ENCODE measurements at regions not wholly inside any gene's neighbourhood (a gene's known extent, or its start where the extent isn't known, plus 50 kb on each side); places are given as distances from the start of the nearest gene placed in this dataset.

DNA sequence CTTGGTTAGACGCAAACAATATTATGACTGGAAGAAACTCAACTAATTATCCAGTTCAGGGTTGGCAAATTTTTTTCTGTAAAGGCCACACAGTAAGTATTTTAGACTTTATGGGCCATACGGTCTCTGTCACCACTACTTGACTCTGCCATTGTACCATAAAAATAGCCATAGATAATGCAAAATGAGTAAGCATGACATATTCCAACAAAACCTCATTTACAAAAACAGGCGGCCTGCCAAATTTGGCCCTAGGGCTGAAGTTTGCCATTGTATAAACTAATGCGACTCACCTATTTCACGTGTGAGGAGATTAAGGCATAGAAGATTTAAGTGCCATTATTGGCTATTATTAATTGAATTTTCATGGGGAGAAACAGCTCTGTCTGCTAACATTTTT is 116.8 kb upstream of the CNTN6 start:
- Histone ChIP-seq H3K27ac (no peak overlapping the region), H3K27me3 (ENCODE audit: insufficient read depth in 3 of 3, low read length in 2 of 3) (no peaks in the 10 kb centered on the region), H3K9me3 (no peaks in the 10 kb centered on the region), H3K4me1 (no peaks in the 10 kb centered on the region), H3K36me3 (ENCODE audit: insufficient read depth in 1 of 2, low read depth in 1 of 2) (no peaks in the 10 kb centered on the region), H3K4me3 (no peak overlapping the region)
- DNase-seq (no peak), ATAC-seq (no peak)
- intact Hi-C loops (cut with DNase I): no loop called here
- WGBS, 3 donors: 24 to 35% (median 25%) methylated on average over 5 of the region's 5 CpGs
- TF ChIP-seq CTCF (IDR thresholded peaks at IDR 0.05): no peak

DNA sequence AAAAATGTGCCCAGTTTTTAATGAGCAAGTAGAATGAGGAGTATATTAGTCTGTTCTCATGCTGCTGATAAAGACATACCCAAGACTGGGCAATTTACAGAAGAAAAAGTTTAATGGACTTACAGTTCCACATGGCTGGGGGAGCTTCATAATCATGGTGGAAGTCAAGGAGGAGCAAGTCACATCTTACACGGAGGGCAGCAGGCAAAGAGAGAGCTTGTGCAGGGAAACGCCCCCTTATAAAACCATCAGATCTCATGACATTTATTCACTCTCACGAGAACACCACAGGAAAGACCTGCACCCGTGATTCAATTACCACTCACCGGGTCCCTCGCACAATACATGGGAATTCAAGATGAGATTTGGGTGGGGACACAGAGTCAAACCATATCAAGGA is 111.7 kb upstream of the CNTN6 start:
- Histone ChIP-seq H3K27ac (no peak overlapping the region), H3K27me3 (ENCODE audit: insufficient read depth in 3 of 3, low read length in 2 of 3) (no peaks in the 10 kb centered on the region), H3K4me3 (no peak overlapping the region), H3K9me3 (no peaks in the 10 kb centered on the region), H3K4me1 (no peaks in the 10 kb centered on the region), H3K36me3 (ENCODE audit: insufficient read depth in 1 of 2, low read depth in 1 of 2) (no peaks in the 10 kb centered on the region)
- ATAC-seq (no peak), DNase-seq (no peak)
- TF ChIP-seq CTCF (IDR thresholded peaks at IDR 0.05): no peak
- intact Hi-C loops (cut with DNase I): no loop called here
- 89 to 91% (median 90%) methylated on average over 6 of the region's 6 CpGs for WGBS, 3 donors

GRCh38 chr3:988785-989184 is 104.0 kb upstream of the CNTN6 start:
- DNase-seq (no peak), ATAC-seq (no peak)
- 87 to 94% (median 92%) methylated on average over 1 of the region's 1 CpG for WGBS, 3 donors
- no peaks in the 10 kb centered on the region for H3K36me3 ChIP-seq (ENCODE audit: insufficient read depth in 1 of 2, low read depth in 1 of 2)
- no peak for TF ChIP-seq CTCF (IDR thresholded peaks at IDR 0.05)
- intact Hi-C loops (cut with DNase I): no loop called here
- H3K4me1 ChIP-seq: no peaks in the 10 kb centered on the region
- no peaks in the 10 kb centered on the region for H3K27me3 ChIP-seq (ENCODE audit: insufficient read depth in 3 of 3, low read length in 2 of 3)
- no peaks in the 10 kb centered on the region for H3K9me3 ChIP-seq
- no peak overlapping the region for H3K4me3 ChIP-seq
- no peak overlapping the region for H3K27ac ChIP-seq

GRCh38 chr3:992871-993270 is 100.0 kb upstream of the CNTN6 start:
- Histone ChIP-seq H3K36me3 (ENCODE audit: insufficient read depth in 1 of 2, low read depth in 1 of 2) (no peaks in the 10 kb centered on the region), H3K9me3 (no peaks in the 10 kb centered on the region), H3K4me3 (no peak overlapping the region), H3K4me1 (no peaks in the 10 kb centered on the region), H3K27me3 (ENCODE audit: insufficient read depth in 3 of 3, low read length in 2 of 3) (no peaks in the 10 kb centered on the region), H3K27ac (no peak overlapping the region)
- ATAC-seq: no peak
- DNase-seq: no peak
- 76 to 85% (median 79%) methylated on average over 6 of the region's 6 CpGs for WGBS, 3 donors
- no peak for TF ChIP-seq CTCF (IDR thresholded peaks at IDR 0.05)
- intact Hi-C loops (cut with DNase I): no loop called here

DNA sequence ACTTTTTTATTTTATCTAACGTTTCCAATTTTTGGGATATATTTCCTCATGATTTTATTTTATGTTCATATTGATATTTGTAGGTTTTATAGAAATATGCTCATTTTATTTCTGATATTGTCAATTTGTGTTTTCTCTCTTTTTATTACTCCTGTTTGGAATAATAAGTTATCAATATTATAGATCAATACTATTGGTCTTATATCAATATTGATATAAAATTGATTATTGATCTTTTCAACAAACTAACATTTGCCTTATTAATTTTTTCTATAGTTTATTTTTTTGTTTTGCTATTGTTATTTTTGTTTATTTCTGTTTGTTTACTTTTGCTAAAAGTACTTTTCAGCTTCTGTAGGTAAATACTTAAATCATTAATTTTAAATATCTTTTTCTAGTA is 90.8 kb upstream of the CNTN6 start:
- ATAC-seq: no peak
- H3K9me3 ChIP-seq: no peaks in the 10 kb centered on the region
- H3K27me3 ChIP-seq (ENCODE audit: insufficient read depth in 3 of 3, low read length in 2 of 3): no peaks in the 10 kb centered on the region
- H3K4me1 ChIP-seq: no peaks in the 10 kb centered on the region
- TF ChIP-seq CTCF (IDR thresholded peaks at IDR 0.05): no peak
- no peaks in the 10 kb centered on the region for H3K36me3 ChIP-seq (ENCODE audit: insufficient read depth in 1 of 2, low read depth in 1 of 2)
- no peak overlapping the region for H3K4me3 ChIP-seq
- no peak overlapping the region for H3K27ac ChIP-seq
- 73 to 83% (median 77%) methylated on average over 1 of the region's 1 CpG for WGBS, 3 donors
- intact Hi-C loops (cut with DNase I): no loop called here
- DNase-seq: no peak

Data from psoas muscle (tissue), 7 donors.